ENCODE measurements at regions not wholly inside any gene's neighbourhood (a gene's known extent, or its start where the extent isn't known, plus 50 kb on each side); places are given as distances from the start of the nearest gene placed in this dataset.

DNA sequence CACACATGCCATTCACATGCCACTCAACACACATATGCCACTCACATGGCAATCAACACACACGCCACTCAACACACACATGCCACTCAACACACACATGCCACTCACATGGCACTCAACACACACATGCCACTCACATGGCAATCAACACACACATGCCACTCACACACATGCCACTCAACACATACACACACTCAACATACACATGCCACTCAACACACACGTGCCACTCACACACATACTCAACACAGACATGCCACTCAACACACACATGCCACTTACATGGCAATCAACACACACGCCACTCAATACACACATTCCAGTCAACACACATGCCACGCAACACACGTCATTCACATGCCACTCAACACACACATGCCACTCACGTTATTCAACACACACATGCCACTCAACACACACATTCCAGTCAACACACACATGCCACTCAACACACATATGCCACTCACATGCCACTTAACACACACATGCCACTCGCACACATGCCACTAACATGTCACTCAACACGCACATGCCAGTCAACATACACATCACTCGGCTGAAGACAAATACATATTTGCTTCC, 182.9 kb downstream of the NPHP4 start (continued):
- TF ChIP-seq CTCF (conservative IDR thresholded peaks at IDR 0.05; ENCODE audit: low read depth in 2 of 2): no peak
- TF ChIP-seq, protein P1, sequence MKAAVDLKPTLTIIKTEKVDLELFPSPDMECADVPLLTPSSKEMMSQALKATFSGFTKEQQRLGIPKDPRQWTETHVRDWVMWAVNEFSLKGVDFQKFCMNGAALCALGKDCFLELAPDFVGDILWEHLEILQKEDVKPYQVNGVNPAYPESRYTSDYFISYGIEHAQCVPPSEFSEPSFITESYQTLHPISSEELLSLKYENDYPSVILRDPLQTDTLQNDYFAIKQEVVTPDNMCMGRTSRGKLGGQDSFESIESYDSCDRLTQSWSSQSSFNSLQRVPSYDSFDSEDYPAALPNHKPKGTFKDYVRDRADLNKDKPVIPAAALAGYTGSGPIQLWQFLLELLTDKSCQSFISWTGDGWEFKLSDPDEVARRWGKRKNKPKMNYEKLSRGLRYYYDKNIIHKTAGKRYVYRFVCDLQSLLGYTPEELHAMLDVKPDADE (IDR thresholded peaks at IDR 0.05): no peak
- TF ChIP-seq POLR2AphosphoS5 (IDR thresholded peaks at IDR 0.05; ENCODE audit: low read depth): no peak

DNA sequence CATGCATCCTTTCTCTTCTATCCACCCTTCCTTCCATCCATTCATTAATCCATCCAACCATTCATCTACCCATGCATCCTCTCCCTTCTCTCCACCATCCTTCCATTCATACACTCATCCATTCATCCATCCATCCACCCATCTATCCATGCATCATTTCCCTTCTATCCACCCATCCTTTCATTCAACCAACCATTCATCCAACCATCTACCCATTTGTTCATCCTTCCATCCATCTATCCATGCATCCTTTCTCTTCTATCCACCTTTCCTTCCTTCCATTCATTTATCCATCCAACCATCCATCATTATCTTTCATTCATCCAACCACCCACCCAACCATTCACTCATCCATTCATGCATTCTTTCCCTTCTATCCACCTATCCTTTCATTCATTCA, 188.4 kb downstream of the NPHP4 start:
- no peaks in the 10 kb centered on the region for H3K9me2 ChIP-seq (ENCODE audit: insufficient read depth)
- H4K20me1 ChIP-seq (replicated peaks; ENCODE audit: insufficient read depth): no peaks in the 10 kb centered on the region
- Mint-ChIP-seq H3K4me1 (no peaks in the 10 kb centered on the region), H3K27ac (no peak overlapping the region), H3K9me3 (peaks cover 9% of the 10 kb centered on the region; the same call in 2 of the 3 replicates), H3K27me3 (ENCODE audit: insufficient read depth, low read depth, poor library complexity) (no peaks in the 10 kb centered on the region), H3K4me3 (no peak overlapping the region), H3K36me3 (ENCODE audit: low read depth) (0 out of 3 replicates have a peak, but pooled peaks cover 3% of the 10 kb centered on the region)
- no peaks in the 10 kb centered on the region for H3K79me2 ChIP-seq (replicated peaks; ENCODE audit: insufficient read depth)
- no peak overlapping the region for H3K27ac ChIP-seq (ENCODE audit: low read depth)
- no peak for ATAC-seq
- H3F3A ChIP-seq (replicated peaks; ENCODE audit: low read depth): no peaks in the 10 kb centered on the region
- no peak for DNase-seq (ENCODE audit: low spot score)
- no peak overlapping the region for H3K4me3 ChIP-seq
- no peaks in the 10 kb centered on the region; the same call in 1 of the 2 replicates for H3K36me3 ChIP-seq (ENCODE audit: insufficient read depth)
- no peaks in the 10 kb centered on the region for H3K27me3 ChIP-seq (ENCODE audit: insufficient read depth)
- no peaks in the 10 kb centered on the region for H3K4me1 ChIP-seq (ENCODE audit: insufficient read depth)
- H2AFZ ChIP-seq: no peak overlapping the region
- no peak overlapping the region for H3K4me2 ChIP-seq
- TF ChIP-seq NANOG (IDR thresholded peaks at IDR 0.05; ENCODE audit: borderline replicate concordance) (no peak), JUNB (IDR thresholded peaks at IDR 0.05; ENCODE audit: unreplicated experiment) (no peak), CTCF (conservative IDR thresholded peaks at IDR 0.05; ENCODE audit: low read depth in 2 of 2) (no peak), STAT1 (IDR thresholded peaks at IDR 0.05; ENCODE audit: unreplicated experiment) (no peak), POLR2AphosphoS5 (IDR thresholded peaks at IDR 0.05; ENCODE audit: low read depth) (no peak), CREB1 (CRISPR knock-in tag; IDR thresholded peaks at IDR 0.05; ENCODE audit: low read depth) (no peak)
- TF ChIP-seq, protein P2, sequence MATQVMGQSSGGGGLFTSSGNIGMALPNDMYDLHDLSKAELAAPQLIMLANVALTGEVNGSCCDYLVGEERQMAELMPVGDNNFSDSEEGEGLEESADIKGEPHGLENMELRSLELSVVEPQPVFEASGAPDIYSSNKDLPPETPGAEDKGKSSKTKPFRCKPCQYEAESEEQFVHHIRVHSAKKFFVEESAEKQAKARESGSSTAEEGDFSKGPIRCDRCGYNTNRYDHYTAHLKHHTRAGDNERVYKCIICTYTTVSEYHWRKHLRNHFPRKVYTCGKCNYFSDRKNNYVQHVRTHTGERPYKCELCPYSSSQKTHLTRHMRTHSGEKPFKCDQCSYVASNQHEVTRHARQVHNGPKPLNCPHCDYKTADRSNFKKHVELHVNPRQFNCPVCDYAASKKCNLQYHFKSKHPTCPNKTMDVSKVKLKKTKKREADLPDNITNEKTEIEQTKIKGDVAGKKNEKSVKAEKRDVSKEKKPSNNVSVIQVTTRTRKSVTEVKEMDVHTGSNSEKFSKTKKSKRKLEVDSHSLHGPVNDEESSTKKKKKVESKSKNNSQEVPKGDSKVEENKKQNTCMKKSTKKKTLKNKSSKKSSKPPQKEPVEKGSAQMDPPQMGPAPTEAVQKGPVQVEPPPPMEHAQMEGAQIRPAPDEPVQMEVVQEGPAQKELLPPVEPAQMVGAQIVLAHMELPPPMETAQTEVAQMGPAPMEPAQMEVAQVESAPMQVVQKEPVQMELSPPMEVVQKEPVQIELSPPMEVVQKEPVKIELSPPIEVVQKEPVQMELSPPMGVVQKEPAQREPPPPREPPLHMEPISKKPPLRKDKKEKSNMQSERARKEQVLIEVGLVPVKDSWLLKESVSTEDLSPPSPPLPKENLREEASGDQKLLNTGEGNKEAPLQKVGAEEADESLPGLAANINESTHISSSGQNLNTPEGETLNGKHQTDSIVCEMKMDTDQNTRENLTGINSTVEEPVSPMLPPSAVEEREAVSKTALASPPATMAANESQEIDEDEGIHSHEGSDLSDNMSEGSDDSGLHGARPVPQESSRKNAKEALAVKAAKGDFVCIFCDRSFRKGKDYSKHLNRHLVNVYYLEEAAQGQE (IDR thresholded peaks at IDR 0.05; ENCODE audit: unreplicated experiment): no peak
- TF ChIP-seq, protein P3, sequence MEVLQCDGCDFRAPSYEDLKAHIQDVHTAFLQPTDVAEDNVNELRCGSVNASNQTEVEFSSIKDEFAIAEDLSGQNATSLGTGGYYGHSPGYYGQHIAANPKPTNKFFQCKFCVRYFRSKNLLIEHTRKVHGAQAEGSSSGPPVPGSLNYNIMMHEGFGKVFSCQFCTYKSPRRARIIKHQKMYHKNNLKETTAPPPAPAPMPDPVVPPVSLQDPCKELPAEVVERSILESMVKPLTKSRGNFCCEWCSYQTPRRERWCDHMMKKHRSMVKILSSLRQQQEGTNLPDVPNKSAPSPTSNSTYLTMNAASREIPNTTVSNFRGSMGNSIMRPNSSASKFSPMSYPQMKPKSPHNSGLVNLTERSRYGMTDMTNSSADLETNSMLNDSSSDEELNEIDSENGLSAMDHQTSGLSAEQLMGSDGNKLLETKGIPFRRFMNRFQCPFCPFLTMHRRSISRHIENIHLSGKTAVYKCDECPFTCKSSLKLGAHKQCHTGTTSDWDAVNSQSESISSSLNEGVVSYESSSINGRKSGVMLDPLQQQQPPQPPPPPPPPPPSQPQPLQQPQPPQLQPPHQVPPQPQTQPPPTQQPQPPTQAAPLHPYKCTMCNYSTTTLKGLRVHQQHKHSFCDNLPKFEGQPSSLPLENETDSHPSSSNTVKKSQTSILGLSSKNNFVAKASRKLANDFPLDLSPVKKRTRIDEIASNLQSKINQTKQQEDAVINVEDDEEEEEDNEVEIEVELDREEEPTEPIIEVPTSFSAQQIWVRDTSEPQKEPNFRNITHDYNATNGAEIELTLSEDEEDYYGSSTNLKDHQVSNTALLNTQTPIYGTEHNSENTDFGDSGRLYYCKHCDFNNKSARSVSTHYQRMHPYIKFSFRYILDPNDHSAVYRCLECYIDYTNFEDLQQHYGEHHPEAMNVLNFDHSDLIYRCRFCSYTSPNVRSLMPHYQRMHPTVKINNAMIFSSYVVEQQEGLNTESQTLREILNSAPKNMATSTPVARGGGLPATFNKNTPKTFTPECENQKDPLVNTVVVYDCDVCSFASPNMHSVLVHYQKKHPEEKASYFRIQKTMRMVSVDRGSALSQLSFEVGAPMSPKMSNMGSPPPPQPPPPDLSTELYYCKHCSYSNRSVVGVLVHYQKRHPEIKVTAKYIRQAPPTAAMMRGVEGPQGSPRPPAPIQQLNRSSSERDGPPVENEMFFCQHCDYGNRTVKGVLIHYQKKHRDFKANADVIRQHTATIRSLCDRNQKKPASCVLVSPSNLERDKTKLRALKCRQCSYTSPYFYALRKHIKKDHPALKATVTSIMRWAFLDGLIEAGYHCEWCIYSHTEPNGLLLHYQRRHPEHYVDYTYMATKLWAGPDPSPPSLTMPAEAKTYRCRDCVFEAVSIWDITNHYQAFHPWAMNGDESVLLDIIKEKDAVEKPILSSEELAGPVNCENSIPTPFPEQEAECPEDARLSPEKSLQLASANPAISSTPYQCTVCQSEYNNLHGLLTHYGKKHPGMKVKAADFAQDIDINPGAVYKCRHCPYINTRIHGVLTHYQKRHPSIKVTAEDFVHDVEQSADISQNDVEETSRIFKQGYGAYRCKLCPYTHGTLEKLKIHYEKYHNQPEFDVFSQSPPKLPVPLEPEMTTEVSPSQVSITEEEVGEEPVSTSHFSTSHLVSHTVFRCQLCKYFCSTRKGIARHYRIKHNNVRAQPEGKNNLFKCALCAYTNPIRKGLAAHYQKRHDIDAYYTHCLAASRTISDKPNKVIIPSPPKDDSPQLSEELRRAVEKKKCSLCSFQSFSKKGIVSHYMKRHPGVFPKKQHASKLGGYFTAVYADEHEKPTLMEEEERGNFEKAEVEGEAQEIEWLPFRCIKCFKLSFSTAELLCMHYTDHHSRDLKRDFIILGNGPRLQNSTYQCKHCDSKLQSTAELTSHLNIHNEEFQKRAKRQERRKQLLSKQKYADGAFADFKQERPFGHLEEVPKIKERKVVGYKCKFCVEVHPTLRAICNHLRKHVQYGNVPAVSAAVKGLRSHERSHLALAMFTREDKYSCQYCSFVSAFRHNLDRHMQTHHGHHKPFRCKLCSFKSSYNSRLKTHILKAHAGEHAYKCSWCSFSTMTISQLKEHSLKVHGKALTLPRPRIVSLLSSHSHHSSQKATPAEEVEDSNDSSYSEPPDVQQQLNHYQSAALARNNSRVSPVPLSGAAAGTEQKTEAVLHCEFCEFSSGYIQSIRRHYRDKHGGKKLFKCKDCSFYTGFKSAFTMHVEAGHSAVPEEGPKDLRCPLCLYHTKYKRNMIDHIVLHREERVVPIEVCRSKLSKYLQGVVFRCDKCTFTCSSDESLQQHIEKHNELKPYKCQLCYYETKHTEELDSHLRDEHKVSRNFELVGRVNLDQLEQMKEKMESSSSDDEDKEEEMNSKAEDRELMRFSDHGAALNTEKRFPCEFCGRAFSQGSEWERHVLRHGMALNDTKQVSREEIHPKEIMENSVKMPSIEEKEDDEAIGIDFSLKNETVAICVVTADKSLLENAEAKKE (CRISPR knock-in tag; IDR thresholded peaks at IDR 0.05): no peak
